CD4-positive, alpha-beta T cell treated with Interferon alpha-2 for 1 hour (primary cell): ENCODE measurements at regions not wholly inside any gene's neighbourhood (a gene's known extent, or its start where the extent isn't known, plus 50 kb on each side); places are given as distances from the start of the nearest gene placed in this dataset.
A peak's percentile ranks its signal among the peaks of the same experiment; 100 is the strongest.
"Not testable (repeated sequence)": the region's sequence is repeated elsewhere in the genome, so short reads cannot be mapped to it uniquely, and the experiment has no call there.

Experiments used
- DNase-seq, 2 donors: peaks; one replicate each; pipeline ENCODE4 v3.0.0-alpha.2; 2020 to 2022

- no peak for DNase-seq
Measured at GRCh38 chr4:138344851-138345250, 102.7 kb upstream of the SLC7A11 start.

GRCh38 chr4:138344054-138344453 is 101.9 kb upstream of the SLC7A11 start:
- no peak for DNase-seq

GRCh38 chr4:138341739-138342415 is 99.7 kb upstream of the SLC7A11 start:
- no peak for DNase-seq

GRCh38 chr4:138338840-138339239 is 96.7 kb upstream of the SLC7A11 start:
- no peak for DNase-seq

- not testable (repeated sequence) for DNase-seq
Measured at GRCh38 chr4:138338222-138338621, 96.1 kb upstream of the SLC7A11 start.

- no peak for DNase-seq
Measured at GRCh38 chr4:138334346-138335016, 92.3 kb upstream of the SLC7A11 start.

GRCh38 chr4:138332415-138332814 is 90.3 kb upstream of the SLC7A11 start:
- DNase-seq = not testable (repeated sequence)

- DNase-seq = no peak
Measured at GRCh38 chr4:138330531-138330930, 88.4 kb upstream of the SLC7A11 start.

- DNase-seq = no peak
Measured at GRCh38 chr4:138329506-138330070, 87.4 kb upstream of the SLC7A11 start.

- no peak for DNase-seq
Measured at GRCh38 chr4:138327338-138327737, 85.2 kb upstream of the SLC7A11 start.

GRCh38 chr4:138320831-138321230 is 78.7 kb upstream of the SLC7A11 start:
- no peak for DNase-seq

- no peak for DNase-seq
Measured at GRCh38 chr4:138320030-138320429, 77.9 kb upstream of the SLC7A11 start.

- DNase-seq = no peak
Measured at GRCh38 chr4:138317175-138317748, 75.1 kb upstream of the SLC7A11 start.

GRCh38 chr4:138312536-138312911 is 70.4 kb upstream of the SLC7A11 start:
- no peak for DNase-seq

GRCh38 chr4:138311771-138312535 is 69.8 kb upstream of the SLC7A11 start:
- DNase-seq = no peak

- DNase-seq = no peak
Measured at GRCh38 chr4:138310991-138311390, 68.8 kb upstream of the SLC7A11 start.

- no peak for DNase-seq
Measured at GRCh38 chr4:138310498-138310897, 68.3 kb upstream of the SLC7A11 start.

GRCh38 chr4:138308356-138308755 is 66.2 kb upstream of the SLC7A11 start:
- DNase-seq = no peak

- DNase-seq = peak; percentile 14 to 58
Measured at GRCh38 chr4:138307319-138307718, 65.2 kb upstream of the SLC7A11 start.

- DNase-seq = peak in 1 of 2 donors; percentile 2
Measured at GRCh38 chr4:138305050-138305449, 62.9 kb upstream of the SLC7A11 start.

GRCh38 chr4:138301536-138301935 is 59.4 kb upstream of the SLC7A11 start:
- DNase-seq = no peak

- no peak for DNase-seq
Measured at GRCh38 chr4:138300616-138301015, 58.5 kb upstream of the SLC7A11 start.

- DNase-seq = no peak
Measured at GRCh38 chr4:138299881-138300280, 57.7 kb upstream of the SLC7A11 start.
